Liver (tissue), 8 donors: ENCODE measurements at regions not wholly inside any gene's neighbourhood (a gene's known extent, or its start where the extent isn't known, plus 50 kb on each side); places are given as distances from the start of the nearest gene placed in this dataset.

Experiments used
- DNase-seq: peaks from one replicate; pipeline ENCODE4 v3.0.0-alpha.2; 2017; ENCODE audit warnings: low spot score
- H3K27ac ChIP-seq, 2 donors: one replicate each; pipeline ENCODE4 v1.7.0; 2013; ENCODE audit warnings: inconsistent platforms in 2 of 2, low read length in 2 of 2, control low read depth in 1 of 2, low read depth in 1 of 2, mild to moderate bottlenecking in 1 of 2
- H3K27me3 ChIP-seq, 4 donors: one replicate each; pipeline versions ENCODE4 v1.6.1 to v1.7.0; 2013; ENCODE audit warnings: low read length in 3 of 4, inconsistent platforms in 1 of 4, mild to moderate bottlenecking in 1 of 4, moderate library complexity in 1 of 4; ENCODE audit not compliant: control insufficient read depth in 4 of 4, insufficient read depth in 4 of 4
- H3K36me3 ChIP-seq, 4 donors: one replicate each; pipeline versions ENCODE4 v1.6.1 to v1.7.0; 2013; ENCODE audit warnings: low read length in 3 of 4, mild to moderate bottlenecking in 3 of 4, low read depth in 1 of 4, moderate library complexity in 1 of 4; ENCODE audit not compliant: control insufficient read depth in 4 of 4, insufficient read depth in 3 of 4
- H3K4me1 ChIP-seq, 4 donors: one replicate each; pipeline versions ENCODE4 v1.6.1 to v1.7.0; 2013; ENCODE audit warnings: low read length in 3 of 4, mild to moderate bottlenecking in 3 of 4, moderate library complexity in 1 of 4; ENCODE audit not compliant: control insufficient read depth in 4 of 4, insufficient read depth in 4 of 4
- H3K4me3 ChIP-seq, 3 donors: one replicate each; pipeline versions ENCODE4 v1.6.1 to v1.7.0; 2013; ENCODE audit warnings: low read length in 3 of 3, control low read depth in 1 of 3, low read depth in 1 of 3, mild to moderate bottlenecking in 1 of 3
- H3K9ac ChIP-seq, 2 donors: one replicate each; pipeline ENCODE4 v1.7.0; 2013; ENCODE audit warnings: low read length in 2 of 2, mild to moderate bottlenecking in 2 of 2, moderate library complexity in 2 of 2, control low read depth in 1 of 2, low read depth in 1 of 2
- H3K9me3 ChIP-seq, 4 donors: one replicate each; pipeline versions ENCODE4 v1.6.1 to v1.7.0; 2013; ENCODE audit warnings: low read length in 3 of 4; ENCODE audit not compliant: control insufficient read depth in 4 of 4
- EGR1 ChIP-seq, 2 donors: IDR thresholded peaks; 2 replicates each; pipeline ENCODE4 v1.6.1; 2016 to 2018; ENCODE audit warnings: antibody characterized with exemption in 2 of 2, low read depth in 2 of 2
- FOXA2 ChIP-seq: IDR thresholded peaks from 2 replicates; pipeline ENCODE4 v1.6.1; 2016; ENCODE audit warnings: antibody characterized with exemption
- HNF4A ChIP-seq, 2 donors: conservative IDR thresholded peaks; 2 replicates each; pipeline ENCODE4 v1.6.1; 2016; ENCODE audit warnings: antibody characterized with exemption in 2 of 2, mild to moderate bottlenecking in 2 of 2
- HNF4G ChIP-seq: IDR thresholded peaks from 2 replicates; pipeline ENCODE4 v1.6.1; 2016; ENCODE audit warnings: antibody characterized with exemption
- JUND ChIP-seq, 2 donors: IDR thresholded peaks; 2 replicates each; pipeline ENCODE4 v1.6.1; 2016; ENCODE audit warnings: antibody characterized with exemption in 2 of 2
- RAD21 ChIP-seq, 2 donors: IDR thresholded peaks; 2 replicates each; pipeline ENCODE4 v1.6.1; 2016; ENCODE audit warnings: antibody characterized with exemption in 2 of 2, mild to moderate bottlenecking in 2 of 2
- RXRA ChIP-seq, 2 donors: IDR thresholded peaks; 2 replicates each; pipeline ENCODE4 v1.6.1; 2017 to 2018; ENCODE audit warnings: antibody characterized with exemption in 2 of 2, mild to moderate bottlenecking in 1 of 2
- YY1 ChIP-seq: IDR thresholded peaks from 2 replicates; pipeline ENCODE4 v1.6.1; 2016; ENCODE audit warnings: antibody characterized with exemption, mild to moderate bottlenecking
- WGBS: extraction: QIAGEN DNeasy Blood & Tissue Kit; methylation state at CpG from one replicate; pipeline ENCODE4 v1.1.7; 2013; 5-methylcytosine and 5-hydroxymethylcytosine counted together
- TF ChIP-seq, protein P1 (sequence below): IDR thresholded peaks from 2 replicates; pipeline ENCODE4 v1.6.1; 2016; ENCODE audit warnings: antibody characterized with exemption
- TF ChIP-seq, protein P2 (sequence below): fragments of 150-350 bp; IDR thresholded peaks from 2 replicates; pipeline ENCODE4 v1.5.1; 2017; ENCODE audit warnings: improper control_type of control experiment, low read depth, low read length; ENCODE audit not compliant: missing input control
- TF ChIP-seq, protein P3 (sequence below): IDR thresholded peaks from 2 replicates; pipeline ENCODE4 v1.6.1; 2016; ENCODE audit warnings: antibody characterized with exemption, mild to moderate bottlenecking
- TF ChIP-seq, protein P4 (sequence below): IDR thresholded peaks from 2 replicates; pipeline ENCODE4 v1.6.1; 2016; ENCODE audit warnings: antibody characterized with exemption
- TF ChIP-seq, protein P5 (sequence below): IDR thresholded peaks from 2 replicates; pipeline ENCODE4 v1.6.1; 2016; ENCODE audit warnings: antibody characterized with exemption
- donor health status: healthy.
- donor health status: healthy.
- donor health status: healthy.
- donor health status: healthy.
- donor health status: healthy.

DNA sequence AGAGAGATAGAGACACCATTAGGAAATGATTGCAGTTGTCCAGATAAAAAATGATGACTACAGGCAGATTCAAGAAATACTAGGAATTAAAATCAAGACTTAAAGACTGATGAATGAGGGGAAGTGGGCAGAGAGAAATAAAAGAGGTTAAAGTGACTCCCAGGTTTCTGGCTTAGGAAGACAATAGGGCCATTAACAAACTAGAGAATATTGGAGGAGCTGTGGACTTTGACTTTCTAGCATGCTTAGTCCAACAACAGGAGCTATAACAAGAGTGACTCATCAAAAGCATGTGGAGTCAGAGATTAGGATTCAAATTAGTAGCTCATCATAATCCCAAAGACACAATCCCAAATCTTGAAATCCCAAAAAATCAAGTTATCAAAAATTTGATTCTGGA, 101.5 kb downstream of the BMP4 start:
- DNase-seq = no peak
- no peaks in the 10 kb centered on the region for H3K9me3 ChIP-seq
- H3K36me3 ChIP-seq = no peaks in the 10 kb centered on the region
- H3K4me3 ChIP-seq = no peak overlapping the region
- H3K27me3 ChIP-seq = no peaks in the 10 kb centered on the region
- H3K27ac ChIP-seq = no peak overlapping the region
- H3K9ac ChIP-seq = no peak overlapping the region
- peaks cover 7 to 20% (median 10%) of the 10 kb centered on the region in 4 donors for H3K4me1 ChIP-seq
- peak; percentile 41 for TF ChIP-seq YY1
- TF ChIP-seq, protein P1, sequence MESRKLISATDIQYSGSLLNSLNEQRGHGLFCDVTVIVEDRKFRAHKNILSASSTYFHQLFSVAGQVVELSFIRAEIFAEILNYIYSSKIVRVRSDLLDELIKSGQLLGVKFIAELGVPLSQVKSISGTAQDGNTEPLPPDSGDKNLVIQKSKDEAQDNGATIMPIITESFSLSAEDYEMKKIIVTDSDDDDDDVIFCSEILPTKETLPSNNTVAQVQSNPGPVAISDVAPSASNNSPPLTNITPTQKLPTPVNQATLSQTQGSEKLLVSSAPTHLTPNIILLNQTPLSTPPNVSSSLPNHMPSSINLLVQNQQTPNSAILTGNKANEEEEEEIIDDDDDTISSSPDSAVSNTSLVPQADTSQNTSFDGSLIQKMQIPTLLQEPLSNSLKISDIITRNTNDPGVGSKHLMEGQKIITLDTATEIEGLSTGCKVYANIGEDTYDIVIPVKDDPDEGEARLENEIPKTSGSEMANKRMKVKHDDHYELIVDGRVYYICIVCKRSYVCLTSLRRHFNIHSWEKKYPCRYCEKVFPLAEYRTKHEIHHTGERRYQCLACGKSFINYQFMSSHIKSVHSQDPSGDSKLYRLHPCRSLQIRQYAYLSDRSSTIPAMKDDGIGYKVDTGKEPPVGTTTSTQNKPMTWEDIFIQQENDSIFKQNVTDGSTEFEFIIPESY = peak; percentile 17
- peak; percentile 63 to 81 for TF ChIP-seq HNF4A (conservative IDR thresholded peaks at IDR 0.05)
- TF ChIP-seq, protein P2, sequence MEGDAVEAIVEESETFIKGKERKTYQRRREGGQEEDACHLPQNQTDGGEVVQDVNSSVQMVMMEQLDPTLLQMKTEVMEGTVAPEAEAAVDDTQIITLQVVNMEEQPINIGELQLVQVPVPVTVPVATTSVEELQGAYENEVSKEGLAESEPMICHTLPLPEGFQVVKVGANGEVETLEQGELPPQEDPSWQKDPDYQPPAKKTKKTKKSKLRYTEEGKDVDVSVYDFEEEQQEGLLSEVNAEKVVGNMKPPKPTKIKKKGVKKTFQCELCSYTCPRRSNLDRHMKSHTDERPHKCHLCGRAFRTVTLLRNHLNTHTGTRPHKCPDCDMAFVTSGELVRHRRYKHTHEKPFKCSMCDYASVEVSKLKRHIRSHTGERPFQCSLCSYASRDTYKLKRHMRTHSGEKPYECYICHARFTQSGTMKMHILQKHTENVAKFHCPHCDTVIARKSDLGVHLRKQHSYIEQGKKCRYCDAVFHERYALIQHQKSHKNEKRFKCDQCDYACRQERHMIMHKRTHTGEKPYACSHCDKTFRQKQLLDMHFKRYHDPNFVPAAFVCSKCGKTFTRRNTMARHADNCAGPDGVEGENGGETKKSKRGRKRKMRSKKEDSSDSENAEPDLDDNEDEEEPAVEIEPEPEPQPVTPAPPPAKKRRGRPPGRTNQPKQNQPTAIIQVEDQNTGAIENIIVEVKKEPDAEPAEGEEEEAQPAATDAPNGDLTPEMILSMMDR = no peak
- TF ChIP-seq JUND (IDR thresholded peaks at IDR 0.05) = peak in 1 of 2 donors; percentile 68
- TF ChIP-seq, protein P3, sequence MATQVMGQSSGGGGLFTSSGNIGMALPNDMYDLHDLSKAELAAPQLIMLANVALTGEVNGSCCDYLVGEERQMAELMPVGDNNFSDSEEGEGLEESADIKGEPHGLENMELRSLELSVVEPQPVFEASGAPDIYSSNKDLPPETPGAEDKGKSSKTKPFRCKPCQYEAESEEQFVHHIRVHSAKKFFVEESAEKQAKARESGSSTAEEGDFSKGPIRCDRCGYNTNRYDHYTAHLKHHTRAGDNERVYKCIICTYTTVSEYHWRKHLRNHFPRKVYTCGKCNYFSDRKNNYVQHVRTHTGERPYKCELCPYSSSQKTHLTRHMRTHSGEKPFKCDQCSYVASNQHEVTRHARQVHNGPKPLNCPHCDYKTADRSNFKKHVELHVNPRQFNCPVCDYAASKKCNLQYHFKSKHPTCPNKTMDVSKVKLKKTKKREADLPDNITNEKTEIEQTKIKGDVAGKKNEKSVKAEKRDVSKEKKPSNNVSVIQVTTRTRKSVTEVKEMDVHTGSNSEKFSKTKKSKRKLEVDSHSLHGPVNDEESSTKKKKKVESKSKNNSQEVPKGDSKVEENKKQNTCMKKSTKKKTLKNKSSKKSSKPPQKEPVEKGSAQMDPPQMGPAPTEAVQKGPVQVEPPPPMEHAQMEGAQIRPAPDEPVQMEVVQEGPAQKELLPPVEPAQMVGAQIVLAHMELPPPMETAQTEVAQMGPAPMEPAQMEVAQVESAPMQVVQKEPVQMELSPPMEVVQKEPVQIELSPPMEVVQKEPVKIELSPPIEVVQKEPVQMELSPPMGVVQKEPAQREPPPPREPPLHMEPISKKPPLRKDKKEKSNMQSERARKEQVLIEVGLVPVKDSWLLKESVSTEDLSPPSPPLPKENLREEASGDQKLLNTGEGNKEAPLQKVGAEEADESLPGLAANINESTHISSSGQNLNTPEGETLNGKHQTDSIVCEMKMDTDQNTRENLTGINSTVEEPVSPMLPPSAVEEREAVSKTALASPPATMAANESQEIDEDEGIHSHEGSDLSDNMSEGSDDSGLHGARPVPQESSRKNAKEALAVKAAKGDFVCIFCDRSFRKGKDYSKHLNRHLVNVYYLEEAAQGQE = no peak
- TF ChIP-seq RAD21 (IDR thresholded peaks at IDR 0.05) = no peak
- TF ChIP-seq HNF4G = peak; percentile 16
- TF ChIP-seq RXRA (IDR thresholded peaks at IDR 0.05) = peak in 1 of 2 donors; percentile 5
- TF ChIP-seq, protein P4, sequence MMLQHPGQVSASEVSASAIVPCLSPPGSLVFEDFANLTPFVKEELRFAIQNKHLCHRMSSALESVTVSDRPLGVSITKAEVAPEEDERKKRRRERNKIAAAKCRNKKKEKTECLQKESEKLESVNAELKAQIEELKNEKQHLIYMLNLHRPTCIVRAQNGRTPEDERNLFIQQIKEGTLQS = no peak

DNA sequence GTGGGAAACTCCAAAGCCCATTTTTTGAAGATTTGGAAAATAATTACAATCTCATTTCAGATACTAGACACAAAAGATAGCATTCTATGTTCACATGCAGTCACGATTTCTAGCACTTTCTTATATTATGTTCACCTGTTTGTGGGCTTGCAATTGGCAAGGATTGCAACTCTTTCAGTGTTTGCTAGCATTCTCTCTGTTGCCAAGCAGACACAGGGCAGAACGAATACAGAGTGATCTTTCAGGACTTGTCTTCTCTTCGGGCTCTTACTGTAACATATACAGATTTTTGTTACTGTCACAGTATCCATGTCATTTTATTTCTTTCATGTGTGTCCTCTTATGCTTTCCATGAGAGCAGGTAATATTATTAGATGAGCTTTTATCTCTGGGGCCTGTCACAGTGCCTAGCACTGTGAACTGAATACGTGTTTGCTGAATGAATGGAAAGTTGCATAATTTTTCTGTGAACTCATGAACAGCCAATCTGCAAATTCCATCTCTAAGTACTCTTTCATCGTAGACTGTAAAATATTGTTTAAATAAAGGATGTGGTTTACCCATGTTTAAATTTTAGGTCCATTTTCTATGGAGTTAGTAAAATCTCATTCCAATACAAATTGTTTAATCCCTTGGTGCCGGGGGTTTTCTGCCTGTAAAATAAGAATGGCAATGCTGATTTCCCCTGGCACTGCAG, 105.1 kb downstream of the BMP4 start:
- no peaks in the 10 kb centered on the region for H3K27me3 ChIP-seq
- H3K36me3 ChIP-seq = no peaks in the 10 kb centered on the region
- H3K9me3 ChIP-seq = no peaks in the 10 kb centered on the region
- TF ChIP-seq FOXA2 (no peak), HNF4A (conservative IDR thresholded peaks at IDR 0.05) (peak in 1 of 2 donors; percentile 55), YY1 (peak; percentile 37), EGR1 (IDR thresholded peaks at IDR 0.05; ENCODE audit: low read depth in 2 of 2) (peak in 1 of 2 donors; percentile 17), RXRA (IDR thresholded peaks at IDR 0.05) (peak in 1 of 2 donors; percentile 50), RAD21 (IDR thresholded peaks at IDR 0.05) (peak in 1 of 2 donors; percentile 28)
- TF ChIP-seq, protein P5, sequence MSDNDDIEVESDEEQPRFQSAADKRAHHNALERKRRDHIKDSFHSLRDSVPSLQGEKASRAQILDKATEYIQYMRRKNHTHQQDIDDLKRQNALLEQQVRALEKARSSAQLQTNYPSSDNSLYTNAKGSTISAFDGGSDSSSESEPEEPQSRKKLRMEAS = peak; percentile 36
- TF ChIP-seq, protein P2 = no peak
- peaks cover 0 to 5% (median 2%) of the 10 kb centered on the region in 4 donors for H3K4me1 ChIP-seq
- H3K27ac ChIP-seq = peak overlapping the region; percentile 10 to 59
- H3K9ac ChIP-seq = no peak overlapping the region
- H3K4me3 ChIP-seq = no peak overlapping the region
- DNase-seq = no peak
- 50% methylated on average over 6 of the region's 6 CpGs for WGBS
